Stimulated activated CD4-positive, alpha-beta T cell treated with anti-CD3 and anti-CD28 coated beads, Interleukin-2, amount 100 ng/mL, for 48 hours (primary cell): ENCODE measurements at regions not wholly inside any gene's neighbourhood (a gene's known extent, or its start where the extent isn't known, plus 50 kb on each side); places are given as distances from the start of the nearest gene placed in this dataset.

ENCODE experiments used
- DNase-seq, 2 donors: peaks; one replicate each; pipeline ENCODE4 v3.0.0-alpha.2; 2020

- DNase-seq: no peak
Observed at GRCh38 chr15:39194106-39194830, 386.6 kb upstream of the THBS1 start.

GRCh38 chr15:39195961-39196486, 384.9 kb upstream of the THBS1 start:
- no peak for DNase-seq

GRCh38 chr15:39198044-39199000, 382.6 kb upstream of the THBS1 start:
- no peak for DNase-seq

GRCh38 chr15:39199076-39199475, 381.8 kb upstream of the THBS1 start:
- DNase-seq: no peak

DNA sequence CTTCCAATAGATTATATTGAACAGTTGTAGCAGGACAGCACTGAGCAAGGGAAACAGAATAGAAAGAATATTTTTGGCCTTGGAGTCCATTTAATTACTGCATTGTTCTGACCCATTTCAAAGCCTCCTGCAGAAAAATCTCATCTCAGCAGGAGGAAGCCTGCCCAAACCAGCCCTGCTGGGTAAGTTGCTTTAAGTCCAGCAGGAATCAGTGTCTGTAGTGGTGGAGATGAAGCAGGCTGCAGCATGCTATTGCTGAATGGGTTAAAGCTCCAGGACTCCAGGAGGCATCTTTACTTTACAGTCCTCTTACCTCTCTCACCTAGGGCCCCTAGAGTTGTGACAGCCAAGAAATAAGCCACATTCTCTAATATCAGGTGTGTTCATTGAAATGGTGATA, 380.3 kb upstream of the THBS1 start:
- DNase-seq: no peak

DNA sequence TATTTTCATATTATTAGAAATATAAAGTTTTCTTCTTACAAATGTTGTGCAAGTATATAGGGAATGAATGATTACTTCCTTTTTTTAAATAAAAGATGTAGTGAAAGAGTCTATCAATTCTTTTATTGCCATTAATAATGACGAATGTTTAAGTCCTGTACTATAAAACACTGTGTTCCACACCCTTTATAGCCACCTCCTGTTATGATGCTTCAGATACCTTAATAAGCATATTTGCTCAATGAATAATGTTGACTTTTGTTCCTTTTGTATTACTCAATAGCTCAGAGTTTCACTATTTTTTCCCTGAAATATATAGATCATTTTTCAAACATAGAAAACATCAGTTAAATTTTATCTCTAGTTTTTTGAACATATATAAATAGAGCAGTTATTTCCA, 378.2 kb upstream of the THBS1 start:
- no peak for DNase-seq

DNA sequence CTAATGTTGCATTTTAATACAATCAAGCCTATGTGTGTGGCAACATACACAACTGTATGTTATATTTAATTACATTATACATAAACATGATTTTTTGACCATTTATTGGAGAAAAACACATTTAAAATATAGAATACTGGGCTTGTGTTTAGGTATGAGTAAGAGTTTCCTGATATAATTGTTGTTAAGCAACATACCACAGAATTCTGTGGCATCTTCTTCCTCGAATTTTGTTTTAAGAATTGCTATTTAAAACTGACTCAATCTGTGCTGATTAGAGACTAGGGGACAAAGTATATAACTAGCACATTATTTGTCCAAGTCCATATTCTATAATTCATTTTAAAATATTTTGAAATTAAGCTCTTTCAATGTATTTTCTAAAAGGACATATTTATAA, 376.8 kb upstream of the THBS1 start:
- no peak for DNase-seq

DNA sequence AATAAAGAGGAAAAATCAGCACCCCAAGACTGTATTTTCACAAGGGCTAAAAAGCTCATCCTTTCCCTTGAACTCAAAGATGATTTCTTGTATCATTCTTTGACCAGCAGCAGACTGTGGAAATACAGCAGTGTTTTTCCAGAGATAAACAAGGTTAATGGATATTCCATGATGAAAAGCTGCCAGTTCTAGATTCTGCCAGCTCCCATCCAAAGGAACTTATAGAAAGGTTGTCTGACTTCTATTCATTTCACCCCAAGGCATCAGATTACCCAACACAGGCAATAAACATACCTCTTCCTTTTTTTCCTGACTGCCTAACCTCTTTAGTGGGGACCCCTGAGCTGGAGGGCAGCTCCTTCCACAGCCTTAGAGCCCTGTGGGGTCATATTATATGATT, 375.8 kb upstream of the THBS1 start:
- DNase-seq: no peak

DNA sequence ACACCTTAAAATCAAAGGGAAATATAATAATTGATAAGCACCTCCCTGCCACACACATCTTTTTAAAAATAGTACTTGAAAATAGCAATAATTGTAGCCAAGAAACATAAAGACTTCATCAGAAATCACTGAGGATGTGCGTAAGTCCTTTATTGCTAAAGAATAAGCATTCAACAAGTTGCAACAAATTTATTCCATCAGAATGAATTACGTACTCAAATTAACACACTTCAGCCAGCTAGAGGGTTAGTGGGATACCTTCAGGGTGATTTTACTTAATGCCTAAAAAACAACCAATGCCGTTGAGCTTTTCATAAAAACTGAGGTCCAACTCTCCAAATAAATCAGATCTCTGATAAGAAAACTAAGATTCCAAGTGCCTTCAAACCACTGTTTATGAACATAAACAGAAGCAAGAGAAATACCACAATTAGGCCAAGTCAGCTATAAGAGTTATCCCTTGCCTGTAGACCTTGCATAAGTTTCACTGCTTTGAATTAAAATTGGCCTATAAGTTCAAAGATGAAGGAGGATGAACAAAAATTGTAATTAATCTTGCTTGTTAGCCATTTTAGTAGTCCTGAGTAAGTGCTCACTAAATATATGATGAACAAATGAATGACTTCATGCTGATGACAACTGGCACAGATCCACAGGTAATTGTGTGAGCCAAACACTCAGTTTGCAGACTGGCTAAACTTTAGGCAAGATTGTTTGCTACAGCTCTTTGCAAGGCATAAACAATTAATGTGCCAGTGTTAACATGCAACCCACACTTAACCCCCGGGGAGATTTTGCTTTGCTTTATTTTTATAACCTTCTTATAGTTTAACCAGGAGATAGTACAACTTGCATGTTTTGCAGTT, 375.1 kb upstream of the THBS1 start:
- no peak for DNase-seq

DNA sequence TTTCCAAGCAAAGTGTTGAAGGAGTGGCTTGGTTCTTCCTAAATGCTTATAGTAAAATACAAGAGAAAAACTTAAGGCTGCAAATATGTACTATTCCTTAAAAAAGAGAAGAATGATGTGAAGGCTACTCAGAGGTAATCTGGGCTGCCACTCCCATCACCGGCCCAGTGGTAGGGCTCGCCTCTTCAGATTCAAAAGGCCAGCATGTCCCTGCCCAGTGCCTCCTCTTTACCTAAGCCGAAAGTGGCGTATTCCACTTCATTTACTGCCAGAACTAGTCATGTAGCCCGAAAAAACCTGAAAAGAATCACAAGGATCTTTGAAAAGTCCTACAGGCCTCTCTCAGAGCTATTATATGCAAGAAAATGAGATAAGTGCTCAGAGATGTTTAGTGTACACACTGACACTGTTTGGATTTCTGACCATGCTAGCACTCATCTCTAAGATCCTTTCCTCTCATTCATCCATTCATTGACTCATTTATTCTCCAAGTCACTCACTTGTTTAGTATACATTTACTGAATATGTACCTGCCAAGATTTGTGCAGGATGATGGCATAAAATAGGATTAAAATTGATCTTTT, 373.3 kb upstream of the THBS1 start:
- no peak for DNase-seq

GRCh38 chr15:39208187-39208586, 372.7 kb upstream of the THBS1 start:
- no peak for DNase-seq

GRCh38 chr15:39209548-39210211, 371.2 kb upstream of the THBS1 start:
- no peak for DNase-seq

- DNase-seq: no peak
Observed at GRCh38 chr15:39211108-39211979, 369.5 kb upstream of the THBS1 start.

DNA sequence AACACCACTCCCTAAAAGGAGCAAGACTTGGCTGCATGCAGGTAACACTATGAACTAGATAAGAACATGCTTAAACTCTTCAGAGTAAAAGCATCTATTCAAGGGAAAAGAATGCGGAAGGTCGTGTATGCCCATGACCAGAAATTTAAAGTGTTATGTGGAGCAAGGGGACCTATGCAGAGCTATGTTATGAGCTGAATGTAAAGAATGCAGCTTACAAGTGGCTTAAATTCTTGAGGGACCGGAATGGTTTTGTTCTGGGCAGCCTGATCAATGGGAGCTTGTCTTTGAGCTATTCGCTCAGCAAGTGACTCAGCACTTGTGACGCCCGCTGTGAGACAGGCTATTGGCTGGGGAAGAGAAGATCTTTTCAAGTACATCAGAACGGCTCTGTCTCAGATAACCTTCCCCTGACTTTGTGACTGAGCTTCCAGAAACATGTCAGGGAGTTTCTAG, 367.5 kb upstream of the THBS1 start:
- DNase-seq: no peak

GRCh38 chr15:39215015-39215414, 365.9 kb upstream of the THBS1 start:
- no peak for DNase-seq

- DNase-seq: no peak
Observed at GRCh38 chr15:39216816-39217215, 364.1 kb upstream of the THBS1 start.

- no peak for DNase-seq
Observed at GRCh38 chr15:39219608-39220007, 361.3 kb upstream of the THBS1 start.

- DNase-seq: no peak
Observed at GRCh38 chr15:39226169-39226937, 354.5 kb upstream of the THBS1 start.

GRCh38 chr15:39227001-39227400, 353.9 kb upstream of the THBS1 start:
- DNase-seq: no peak

DNA sequence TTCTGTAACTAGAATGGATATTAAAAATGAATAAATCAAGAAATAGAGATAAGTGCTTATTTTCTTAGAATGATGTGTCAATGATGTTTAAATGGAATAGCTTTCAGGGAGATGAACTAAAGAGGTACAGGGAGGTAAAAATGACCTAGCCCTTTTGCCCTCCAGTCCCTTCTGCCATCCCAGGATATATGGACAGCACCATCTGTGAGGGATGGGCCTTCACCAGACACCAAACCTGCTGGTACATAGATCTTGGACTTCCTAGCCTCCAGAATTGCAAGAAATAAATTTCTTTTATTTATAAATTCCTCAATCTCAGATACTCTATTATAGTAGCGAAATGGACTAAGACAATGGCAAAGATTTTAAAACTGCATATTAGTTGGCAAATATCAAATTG, 352.0 kb upstream of the THBS1 start:
- no peak for DNase-seq
